ENCODE measurements at regions not wholly inside any gene's neighbourhood (a gene's known extent, or its start where the extent isn't known, plus 50 kb on each side); places are given as distances from the start of the nearest gene placed in this dataset.

DNA sequence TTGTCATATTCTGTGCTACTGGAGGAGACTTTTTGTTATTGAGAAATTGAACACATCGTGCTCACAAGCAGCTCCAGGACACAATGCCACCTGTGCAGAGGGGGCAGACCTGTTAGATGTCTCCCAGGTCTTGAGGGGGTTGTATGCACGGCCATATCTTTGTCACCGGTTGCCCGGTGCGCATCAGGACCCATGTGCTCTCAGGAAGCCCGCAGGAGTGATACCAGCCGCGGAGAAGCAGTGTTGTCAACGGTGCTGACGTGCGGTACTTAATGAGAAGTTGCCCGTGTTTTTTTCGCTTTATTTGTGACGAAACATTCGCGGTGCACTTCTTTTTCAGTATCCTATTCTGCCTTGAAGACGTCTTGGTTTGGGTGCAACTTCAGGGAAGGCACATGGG is 128.2 kb upstream of the RTL1 start:
- TF ChIP-seq TAF1 (IDR thresholded peaks at IDR 0.05; ENCODE audit: borderline replicate concordance, low read depth, low read length) = no peak
- no peak for TF ChIP-seq POLR2AphosphoS5 (IDR thresholded peaks at IDR 0.05; ENCODE audit: low read depth, low read length)

All from GM12892 (cell line).